Glutamatergic neuron (in vitro differentiated cells): ENCODE measurements at regions not wholly inside any gene's neighbourhood (a gene's known extent, or its start where the extent isn't known, plus 50 kb on each side); places are given as distances from the start of the nearest gene placed in this dataset.

Source experiments
- DNase-seq: peaks from one replicate; pipeline ENCODE4 v3.0.0; 2022
- H3K27ac Mint-ChIP-seq: one replicate; pipeline ENCODE4 v1.8.0; 2020; ENCODE audit warnings: mild to moderate bottlenecking, mixed read lengths, inconsistent platforms; ENCODE audit not compliant: unreplicated experiment
- H3K27me3 Mint-ChIP-seq: one replicate; pipeline ENCODE4 v1.8.0; 2020; ENCODE audit warnings: mild to moderate bottlenecking, moderate library complexity, mixed read lengths, inconsistent platforms; ENCODE audit not compliant: unreplicated experiment
- H3K36me3 Mint-ChIP-seq: one replicate; pipeline ENCODE4 v1.8.0; 2020; ENCODE audit warnings: mild to moderate bottlenecking, mixed read lengths, inconsistent platforms; ENCODE audit not compliant: unreplicated experiment
- H3K4me1 Mint-ChIP-seq: one replicate; pipeline ENCODE4 v1.8.0; 2020; ENCODE audit warnings: mild to moderate bottlenecking, low read depth, mixed read lengths, inconsistent platforms; ENCODE audit not compliant: unreplicated experiment
- H3K4me3 Mint-ChIP-seq: one replicate; pipeline ENCODE4 v1.8.0; 2020; ENCODE audit warnings: mild to moderate bottlenecking, mixed read lengths, inconsistent platforms; ENCODE audit not compliant: unreplicated experiment
- H3K9me3 Mint-ChIP-seq: one replicate; pipeline ENCODE4 v1.8.0; 2020; ENCODE audit warnings: mild to moderate bottlenecking, moderate library complexity, mixed read lengths, inconsistent platforms; ENCODE audit not compliant: unreplicated experiment
- CTCF ChIP-seq: fragments of 200-600 bp; sonication (generic); IDR thresholded peaks from one replicate; pipeline ENCODE4 v1.5.0; 2021; ENCODE audit not compliant: partially characterized antibody, unreplicated experiment

- no peak for TF ChIP-seq CTCF
- H3K4me3 Mint-ChIP-seq, result no peak overlapping the region
Measured at GRCh38 chr7:86328801-86329433, 314.8 kb upstream of the GRM3 start.

GRCh38 chr7:86326847-86327246 lies 316.9 kb upstream of the GRM3 start:
- no peak overlapping the region for H3K4me3 Mint-ChIP-seq
- H3K27ac Mint-ChIP-seq, result no peak overlapping the region
- peaks cover 4% of the 10 kb centered on the region for H3K27me3 Mint-ChIP-seq
- no peaks in the 10 kb centered on the region for H3K9me3 Mint-ChIP-seq
- peaks cover 2% of the 10 kb centered on the region for H3K4me1 Mint-ChIP-seq
- DNase-seq, result no peak
- no peak for TF ChIP-seq CTCF
- H3K36me3 Mint-ChIP-seq, result no peaks in the 10 kb centered on the region

More at GRCh38 chr7:86328801-86329433, 314.8 kb upstream of the GRM3 start:
- Mint-ChIP-seq H3K4me1 (peaks cover 2% of the 10 kb centered on the region), H3K27me3 (peaks cover 4% of the 10 kb centered on the region), H3K27ac (no peak overlapping the region), H3K36me3 (no peaks in the 10 kb centered on the region), H3K9me3 (no peaks in the 10 kb centered on the region)
- DNase-seq, result no peak

GRCh38 chr7:86320889-86321288 lies 322.8 kb upstream of the GRM3 start:
- Mint-ChIP-seq H3K27me3 (no peaks in the 10 kb centered on the region), H3K36me3 (no peaks in the 10 kb centered on the region), H3K4me3 (no peak overlapping the region), H3K9me3 (no peaks in the 10 kb centered on the region), H3K27ac (no peak overlapping the region), H3K4me1 (no peaks in the 10 kb centered on the region)
- no peak for TF ChIP-seq CTCF
- DNase-seq, result no peak

GRCh38 chr7:86320341-86320740 lies 323.4 kb upstream of the GRM3 start:
- no peaks in the 10 kb centered on the region for H3K4me1 Mint-ChIP-seq
- H3K36me3 Mint-ChIP-seq, result no peaks in the 10 kb centered on the region
- TF ChIP-seq CTCF, result no peak
- no peak overlapping the region for H3K4me3 Mint-ChIP-seq
- no peaks in the 10 kb centered on the region for H3K9me3 Mint-ChIP-seq
- H3K27me3 Mint-ChIP-seq, result no peaks in the 10 kb centered on the region
- no peak overlapping the region for H3K27ac Mint-ChIP-seq
- no peak for DNase-seq

- H3K36me3 Mint-ChIP-seq, result no peaks in the 10 kb centered on the region
- no peak for TF ChIP-seq CTCF
- no peak overlapping the region for H3K27ac Mint-ChIP-seq
- H3K4me1 Mint-ChIP-seq, result no peaks in the 10 kb centered on the region
- H3K9me3 Mint-ChIP-seq, result no peaks in the 10 kb centered on the region
- no peaks in the 10 kb centered on the region for H3K27me3 Mint-ChIP-seq
- DNase-seq, result no peak
- H3K4me3 Mint-ChIP-seq, result no peak overlapping the region
Measured at GRCh38 chr7:86313842-86314241, 329.9 kb upstream of the GRM3 start.
